Sigmoid colon (tissue), 6 donors: ENCODE measurements at regions not wholly inside any gene's neighbourhood (a gene's known extent, or its start where the extent isn't known, plus 50 kb on each side); places are given as distances from the start of the nearest gene placed in this dataset.
"Not testable (repeated sequence)": the region's sequence is repeated elsewhere in the genome, so short reads cannot be mapped to it uniquely, and the experiment has no call there.

ENCODE experiments used
- DNase-seq: peaks from one replicate; pipeline ENCODE4 v3.0.0-alpha.2; 2019
- H3K27ac ChIP-seq, 4 donors: fragments of 200-600 bp; sonication (generic); one replicate each; pipeline ENCODE4 v1.5.1; 2016 to 2019; ENCODE audit warnings: mild to moderate bottlenecking in 1 of 4
- H3K27me3 ChIP-seq, 3 donors: fragments of 200-600 bp; sonication (generic); one replicate each; pipeline ENCODE4 v1.5.1; 2019; ENCODE audit warnings: mild to moderate bottlenecking in 1 of 3
- H3K36me3 ChIP-seq, 4 donors: fragments of 200-600 bp; sonication (generic); one replicate each; pipeline ENCODE4 v1.5.1; 2016 to 2019
- H3K4me1 ChIP-seq, 4 donors: fragments of 200-600 bp; sonication (generic); one replicate each; pipeline ENCODE4 v1.5.1; 2017 to 2019
- H3K4me3 ChIP-seq, 4 donors: fragments of 200-600 bp; sonication (generic); one replicate each; pipeline ENCODE4 v1.5.1; 2017 to 2019; ENCODE audit warnings: mild to moderate bottlenecking in 2 of 4, moderate library complexity in 1 of 4
- H3K9me3 ChIP-seq, 4 donors: fragments of 200-600 bp in 3 of 4; sonication (generic) in 3 of 4; one replicate each; pipeline versions ENCODE4 v1.5.1 to v1.6.1; 2013 to 2019
- EP300 ChIP-seq, 4 donors: sonication (generic); formaldehyde crosslinking; IDR thresholded peaks; one replicate each; pipeline ENCODE4 v1.6.1; 2017; ENCODE audit warnings: antibody characterized with exemption in 4 of 4
- POLR2A ChIP-seq, 2 donors: fragments of 450-650 bp; IDR thresholded peaks; one replicate each; pipeline ENCODE4 v1.6.1; 2016; ENCODE audit warnings: antibody characterized with exemption in 2 of 2, mild to moderate bottlenecking in 2 of 2, moderate library complexity in 2 of 2
- POLR2AphosphoS5 ChIP-seq, 4 donors: sonication (generic); formaldehyde crosslinking; IDR thresholded peaks; one replicate each; pipeline ENCODE4 v1.6.1; 2017; ENCODE audit warnings: antibody characterized with exemption in 4 of 4
- WGBS, 2 donors: extraction: QIAGEN DNeasy Blood & Tissue Kit; methylation state at CpG; one replicate each; pipeline ENCODE4 v1.1.7; 2013; 5-methylcytosine and 5-hydroxymethylcytosine counted together
- intact Hi-C: fragments of 100-400 bp; cut with DNase I; formaldehyde crosslinking; loops from one replicate; pipeline ENCODE4 v1.15.1; 2023
- TF ChIP-seq, protein P1 (sequence below), 4 experiments: fragments of 450-650 bp in 3 of 4; fragments of 200-600 bp in 1 of 4; IDR thresholded peaks; one replicate each; pipeline ENCODE4 v1.5.1; 2016 to 2019; ENCODE audit warnings: antibody characterized with exemption in 4 of 4, mild to moderate bottlenecking in 3 of 4, moderate library complexity in 2 of 4
- donor health status: healthy with polysubstance abuse.
- donor health status: healthy.

DNA sequence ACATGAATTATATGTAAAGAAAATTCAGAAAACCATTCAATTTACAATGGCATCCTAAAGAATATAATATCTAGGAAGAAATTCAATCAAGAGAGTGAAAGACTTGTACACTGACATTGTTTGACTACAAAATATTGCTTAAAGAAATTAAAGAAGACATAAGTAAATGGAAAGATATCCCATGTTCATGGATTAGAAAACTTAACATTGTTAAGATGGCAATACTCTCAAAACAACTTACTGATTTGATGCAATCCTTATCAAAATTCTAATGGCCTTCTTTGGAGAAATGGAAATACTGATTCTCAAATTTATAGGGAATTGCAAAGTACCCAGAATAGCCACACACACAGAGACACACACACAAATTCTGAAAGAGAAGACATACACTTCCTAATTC, 298.3 kb upstream of the EXOC2 start:
- intact Hi-C loops = no loop called here
- TF ChIP-seq, protein P1, sequence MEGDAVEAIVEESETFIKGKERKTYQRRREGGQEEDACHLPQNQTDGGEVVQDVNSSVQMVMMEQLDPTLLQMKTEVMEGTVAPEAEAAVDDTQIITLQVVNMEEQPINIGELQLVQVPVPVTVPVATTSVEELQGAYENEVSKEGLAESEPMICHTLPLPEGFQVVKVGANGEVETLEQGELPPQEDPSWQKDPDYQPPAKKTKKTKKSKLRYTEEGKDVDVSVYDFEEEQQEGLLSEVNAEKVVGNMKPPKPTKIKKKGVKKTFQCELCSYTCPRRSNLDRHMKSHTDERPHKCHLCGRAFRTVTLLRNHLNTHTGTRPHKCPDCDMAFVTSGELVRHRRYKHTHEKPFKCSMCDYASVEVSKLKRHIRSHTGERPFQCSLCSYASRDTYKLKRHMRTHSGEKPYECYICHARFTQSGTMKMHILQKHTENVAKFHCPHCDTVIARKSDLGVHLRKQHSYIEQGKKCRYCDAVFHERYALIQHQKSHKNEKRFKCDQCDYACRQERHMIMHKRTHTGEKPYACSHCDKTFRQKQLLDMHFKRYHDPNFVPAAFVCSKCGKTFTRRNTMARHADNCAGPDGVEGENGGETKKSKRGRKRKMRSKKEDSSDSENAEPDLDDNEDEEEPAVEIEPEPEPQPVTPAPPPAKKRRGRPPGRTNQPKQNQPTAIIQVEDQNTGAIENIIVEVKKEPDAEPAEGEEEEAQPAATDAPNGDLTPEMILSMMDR (IDR thresholded peaks at IDR 0.05) = no peak
- no peak for TF ChIP-seq EP300 (IDR thresholded peaks at IDR 0.05)
- no peak for TF ChIP-seq POLR2A (IDR thresholded peaks at IDR 0.05)
- TF ChIP-seq POLR2AphosphoS5 (IDR thresholded peaks at IDR 0.05) = no peak
- H3K4me3 ChIP-seq = no peak overlapping the region
- no peaks in the 10 kb centered on the region for H3K4me1 ChIP-seq
- no peak for DNase-seq
- peaks cover 0 to 3% (median 0%) of the 10 kb centered on the region in 3 donors for H3K27me3 ChIP-seq
- H3K27ac ChIP-seq = no peak overlapping the region
- H3K36me3 ChIP-seq = no peaks in the 10 kb centered on the region
- peaks cover 0 to 4% (median 1%) of the 10 kb centered on the region in 4 donors for H3K9me3 ChIP-seq

DNA sequence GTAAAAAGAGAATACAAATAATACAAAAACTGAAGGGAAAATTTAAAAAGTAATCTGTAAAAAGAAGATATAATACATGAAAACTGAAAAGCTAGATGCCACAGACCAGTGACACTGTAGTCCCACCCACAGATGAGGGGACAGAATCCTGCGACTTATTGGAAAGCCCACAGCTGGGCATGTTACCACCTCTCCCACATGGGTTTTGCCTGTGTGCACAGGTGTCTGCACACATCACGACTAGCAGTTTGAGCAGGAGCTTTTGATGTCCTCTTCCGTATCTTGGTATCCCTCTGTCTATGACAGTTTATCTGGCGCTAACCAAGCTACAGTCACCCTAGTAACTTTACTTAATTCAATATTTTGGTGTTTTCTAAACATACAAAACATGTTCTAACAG, 291.1 kb upstream of the EXOC2 start:
- DNase-seq = no peak
- H3K27me3 ChIP-seq = no peaks in the 10 kb centered on the region
- intact Hi-C loops = no loop called here
- H3K36me3 ChIP-seq = no peaks in the 10 kb centered on the region
- no peaks in the 10 kb centered on the region for H3K4me1 ChIP-seq
- no peak overlapping the region for H3K27ac ChIP-seq
- TF ChIP-seq, protein P1 (IDR thresholded peaks at IDR 0.05) = no peak
- no peak for TF ChIP-seq EP300 (IDR thresholded peaks at IDR 0.05)
- TF ChIP-seq POLR2AphosphoS5 (IDR thresholded peaks at IDR 0.05) = no peak
- TF ChIP-seq POLR2A (IDR thresholded peaks at IDR 0.05) = no peak
- 86 to 90% methylated on average over 4 of the region's 4 CpGs for WGBS, 2 donors
- no peaks in the 10 kb centered on the region for H3K9me3 ChIP-seq
- H3K4me3 ChIP-seq = no peak overlapping the region

DNA sequence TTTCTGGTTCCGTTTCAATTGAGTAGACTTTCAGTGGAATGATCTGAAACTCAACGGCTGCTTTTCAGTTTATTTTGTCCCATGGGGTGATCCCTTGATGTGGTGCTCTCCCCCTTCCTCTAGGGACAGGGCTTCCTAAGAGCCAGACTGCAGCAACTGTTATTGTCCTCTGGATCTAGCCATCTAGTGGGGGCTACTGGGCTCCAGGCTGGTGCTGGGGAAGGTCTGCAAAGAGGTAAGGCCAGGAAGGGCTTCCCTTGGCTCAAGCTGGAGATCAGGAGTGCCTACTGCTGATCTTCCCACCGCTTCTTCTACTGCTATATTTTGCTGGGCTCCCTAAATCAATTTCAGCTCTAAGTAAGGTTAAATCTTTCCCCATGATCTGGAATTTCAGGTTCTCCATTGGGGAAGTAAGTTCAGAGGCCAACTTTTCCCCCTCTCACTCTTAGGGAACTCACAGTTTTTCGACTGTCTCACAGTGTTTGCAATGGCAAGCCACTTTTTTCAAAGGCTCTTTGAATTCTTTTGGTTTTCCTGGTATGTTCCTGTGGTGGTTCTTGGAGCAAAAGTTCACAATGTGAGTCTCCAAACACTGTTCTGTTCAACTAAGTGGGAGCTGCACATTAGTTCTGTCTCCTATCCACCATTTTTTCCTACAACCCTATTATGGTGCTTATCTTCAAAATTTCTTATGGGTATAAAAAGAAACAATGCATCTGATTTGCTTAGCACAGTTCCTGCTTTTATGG, 286.2 kb upstream of the EXOC2 start:
- Histone ChIP-seq H3K4me1 (no peaks in the 10 kb centered on the region), H3K27ac (no peak overlapping the region), H3K36me3 (no peaks in the 10 kb centered on the region), H3K4me3 (no peak overlapping the region), H3K9me3 (peaks cover 0 to 7% (median 0%) of the 10 kb centered on the region in 4 donors), H3K27me3 (no peaks in the 10 kb centered on the region)
- 82 to 83% methylated on average over 4 of the region's 4 CpGs for WGBS, 2 donors
- intact Hi-C loops = no loop called here
- no peak for TF ChIP-seq EP300 (IDR thresholded peaks at IDR 0.05)
- no peak for TF ChIP-seq POLR2AphosphoS5 (IDR thresholded peaks at IDR 0.05)
- TF ChIP-seq POLR2A (IDR thresholded peaks at IDR 0.05) = no peak
- TF ChIP-seq, protein P1 (IDR thresholded peaks at IDR 0.05) = no peak
- DNase-seq = no peak

DNA sequence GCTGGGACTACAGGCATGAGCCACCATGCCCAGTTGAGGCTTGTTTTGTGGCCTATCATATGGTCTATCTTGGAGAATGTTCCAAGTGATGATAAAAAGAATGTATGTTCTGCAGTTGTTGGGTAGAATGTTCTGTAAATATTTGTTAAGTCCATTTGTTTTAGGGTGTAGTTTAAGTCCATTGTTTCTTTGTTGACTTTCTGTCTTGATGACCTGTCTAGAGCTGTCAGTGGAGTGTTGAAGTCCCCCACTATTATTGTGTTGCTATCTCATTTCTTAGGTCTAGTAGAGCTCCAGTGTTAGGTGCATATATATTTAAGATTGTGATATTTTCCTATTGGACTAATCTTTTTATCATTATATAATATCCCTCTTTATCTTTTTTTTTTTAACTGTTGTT, 284.3 kb upstream of the EXOC2 start:
- H3K27me3 ChIP-seq, intact Hi-C loops, DNase-seq, H3K4me1 ChIP-seq, H3K27ac ChIP-seq, H3K4me3 ChIP-seq, H3K9me3 ChIP-seq, H3K36me3 ChIP-seq: not testable (repeated sequence)

DNA sequence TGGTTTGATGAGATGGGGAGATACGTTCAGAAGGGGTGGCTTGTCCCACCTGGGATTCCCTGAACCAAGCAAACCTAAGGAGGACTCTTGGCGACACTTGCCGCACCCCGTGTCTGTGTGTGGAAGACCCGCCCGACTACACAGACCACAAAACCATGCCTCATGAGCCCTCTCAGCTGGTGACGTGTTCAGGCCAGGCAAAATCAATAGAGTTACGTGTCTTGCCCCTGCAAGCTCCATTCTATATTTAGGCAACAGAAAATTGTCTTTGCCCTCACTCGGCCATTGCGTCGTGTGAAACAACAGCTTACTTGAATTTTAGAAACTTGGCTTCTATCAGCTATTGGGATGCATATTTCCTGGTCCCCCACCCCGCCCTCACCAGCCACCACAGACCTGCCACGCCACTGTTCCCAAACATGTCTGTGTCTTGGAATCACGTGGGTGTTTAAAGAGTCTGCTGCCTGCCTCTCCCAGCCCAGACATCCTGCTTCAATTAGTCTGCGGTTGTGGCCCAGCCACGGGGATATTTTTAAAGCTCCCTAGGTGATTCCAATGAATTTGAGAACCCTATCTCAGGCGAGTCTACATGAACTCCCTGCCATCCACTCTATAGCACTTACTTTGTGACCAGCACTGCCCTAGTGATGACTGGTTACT, 279.2 kb upstream of the EXOC2 start:
- H3K27ac ChIP-seq = no peak overlapping the region
- WGBS, 2 donors = 76 to 87% methylated on average over 17 of the region's 17 CpGs
- H3K4me1 ChIP-seq = no peaks in the 10 kb centered on the region
- H3K9me3 ChIP-seq = peaks cover 0 to 7% (median 0%) of the 10 kb centered on the region in 4 donors
- H3K36me3 ChIP-seq = no peaks in the 10 kb centered on the region
- intact Hi-C loops = no loop called here
- TF ChIP-seq EP300 (IDR thresholded peaks at IDR 0.05) (no peak), POLR2A (IDR thresholded peaks at IDR 0.05) (no peak), POLR2AphosphoS5 (IDR thresholded peaks at IDR 0.05) (no peak)
- TF ChIP-seq, protein P1 (IDR thresholded peaks at IDR 0.05) = no peak
- H3K4me3 ChIP-seq = no peak overlapping the region
- no peaks in the 10 kb centered on the region for H3K27me3 ChIP-seq
- no peak for DNase-seq
